ENCODE measurements at regions not wholly inside any gene's neighbourhood (a gene's known extent, or its start where the extent isn't known, plus 50 kb on each side); places are given as distances from the start of the nearest gene placed in this dataset.
"Not testable (repeated sequence)": the region's sequence is repeated elsewhere in the genome, so short reads cannot be mapped to it uniquely, and the experiment has no call there.

GRCh38 chr7:1342090-1342640 lies 109.5 kb downstream of the UNCX start:
- no peak for DNase-seq (ENCODE audit: low spot score)

GRCh38 chr7:1343551-1343950 lies 110.9 kb downstream of the UNCX start:
- DNase-seq (ENCODE audit: low spot score), result no peak

- no peak for DNase-seq (ENCODE audit: low spot score)
Observed at GRCh38 chr7:1344421-1344820, 111.7 kb downstream of the UNCX start.

GRCh38 chr7:1344981-1345701 lies 112.5 kb downstream of the UNCX start:
- DNase-seq (ENCODE audit: low spot score), result no peak

GRCh38 chr7:1345796-1346755 lies 113.2 kb downstream of the MICALL2 start:
- DNase-seq (ENCODE audit: low spot score), result no peak

GRCh38 chr7:1346851-1347250 lies 112.4 kb downstream of the MICALL2 start:
- DNase-seq (ENCODE audit: low spot score), result no peak

- DNase-seq (ENCODE audit: low spot score), result no peak
Observed at GRCh38 chr7:1348096-1348822, 111.0 kb downstream of the MICALL2 start.

- DNase-seq (ENCODE audit: low spot score), result no peak
Observed at GRCh38 chr7:1348823-1349335, 110.4 kb downstream of the MICALL2 start.

GRCh38 chr7:1349351-1349761 lies 109.9 kb downstream of the MICALL2 start:
- no peak for DNase-seq (ENCODE audit: low spot score)

GRCh38 chr7:1351881-1352625 lies 107.2 kb downstream of the MICALL2 start:
- no peak for DNase-seq (ENCODE audit: low spot score)

GRCh38 chr7:1352656-1353271 lies 106.5 kb downstream of the MICALL2 start:
- no peak for DNase-seq (ENCODE audit: low spot score)

GRCh38 chr7:1354661-1355567 lies 104.4 kb downstream of the MICALL2 start:
- no peak for DNase-seq (ENCODE audit: low spot score)

- DNase-seq (ENCODE audit: low spot score), result no peak
Observed at GRCh38 chr7:1355568-1356340, 103.5 kb downstream of the MICALL2 start.

- not testable (repeated sequence) for DNase-seq (ENCODE audit: low spot score)
Observed at GRCh38 chr7:1356853-1357252, 102.4 kb downstream of the MICALL2 start.

GRCh38 chr7:1357260-1357600 lies 102.0 kb downstream of the MICALL2 start:
- not testable (repeated sequence) for DNase-seq (ENCODE audit: low spot score)

GRCh38 chr7:1357601-1358271 lies 101.5 kb downstream of the MICALL2 start:
- DNase-seq (ENCODE audit: low spot score), result no peak

- no peak for DNase-seq (ENCODE audit: low spot score)
Observed at GRCh38 chr7:1358376-1359050, 100.8 kb downstream of the MICALL2 start.

- no peak for DNase-seq (ENCODE audit: low spot score)
Observed at GRCh38 chr7:1359051-1359400, 100.2 kb downstream of the MICALL2 start.

Data from A172 (cell line).